Femur (tissue), 1 donor: ENCODE measurements at regions not wholly inside any gene's neighbourhood (a gene's known extent, or its start where the extent isn't known, plus 50 kb on each side); places are given as distances from the start of the nearest gene placed in this dataset.
"Not testable (repeated sequence)": the region's sequence is repeated elsewhere in the genome, so short reads cannot be mapped to it uniquely, and the experiment has no call there.

Source experiments
- DNase-seq: peaks from one replicate; pipeline ENCODE4 v3.0.0-alpha.2; 2017

DNA sequence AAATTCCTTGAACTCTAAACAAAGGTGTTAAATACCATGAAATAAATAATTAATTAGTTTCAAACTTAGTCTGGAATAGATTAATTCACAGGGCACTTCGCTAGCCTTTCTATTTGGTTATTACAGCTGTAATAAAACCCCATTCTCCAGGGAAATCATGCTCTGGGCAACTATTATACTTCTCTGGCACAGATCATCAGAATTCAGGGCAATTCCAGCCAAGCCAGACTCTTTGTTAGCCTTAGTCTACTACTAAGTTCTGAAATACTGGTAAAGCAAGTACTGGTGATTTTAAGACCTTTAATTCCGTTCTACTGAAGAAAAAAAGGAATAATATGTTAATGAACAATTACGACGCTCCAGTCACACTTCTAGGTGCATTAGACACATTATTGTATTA is 123.4 kb upstream of the PDE1A start:
- no peak for DNase-seq

DNA sequence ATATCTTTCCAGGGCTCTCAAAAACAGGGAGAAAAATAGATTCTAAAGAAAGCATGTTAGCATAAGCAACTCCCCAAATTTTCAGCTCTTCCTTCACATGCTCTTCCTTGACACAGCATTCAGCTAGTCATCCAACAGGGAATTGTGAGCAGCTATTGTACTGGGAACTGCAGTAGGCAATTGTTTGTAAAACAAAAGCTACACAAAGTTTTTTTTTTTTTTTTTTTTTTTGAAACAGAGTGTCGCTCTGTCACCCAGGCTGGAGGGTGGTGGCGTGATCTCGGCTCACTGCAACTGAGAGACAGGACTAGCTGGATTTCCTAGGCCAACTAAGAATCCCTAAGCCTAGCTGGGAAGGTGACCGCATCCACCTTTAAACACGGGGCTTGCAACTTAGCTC is 125.4 kb upstream of the PDE1A start:
- not testable (repeated sequence) for DNase-seq

DNA sequence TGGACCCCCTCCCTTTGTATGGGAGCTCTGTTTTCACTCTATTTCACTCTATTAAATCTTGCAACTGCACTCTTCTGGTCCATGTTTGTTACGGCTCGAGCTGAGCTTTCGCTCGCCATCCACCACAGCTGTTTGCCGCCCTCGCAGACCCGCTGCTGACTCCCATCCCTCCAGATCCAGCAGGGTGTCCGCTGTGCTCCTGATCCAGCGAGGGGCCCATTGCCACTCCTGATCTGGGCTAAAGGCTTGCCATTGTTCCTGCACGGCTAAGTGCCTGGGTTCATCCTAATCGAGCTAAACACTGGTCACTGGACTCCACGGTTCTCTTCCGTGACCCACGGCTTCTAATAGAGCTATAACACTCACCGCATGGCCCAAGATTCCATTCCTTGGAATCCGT is 125.9 kb upstream of the PDE1A start:
- not testable (repeated sequence) for DNase-seq

DNA sequence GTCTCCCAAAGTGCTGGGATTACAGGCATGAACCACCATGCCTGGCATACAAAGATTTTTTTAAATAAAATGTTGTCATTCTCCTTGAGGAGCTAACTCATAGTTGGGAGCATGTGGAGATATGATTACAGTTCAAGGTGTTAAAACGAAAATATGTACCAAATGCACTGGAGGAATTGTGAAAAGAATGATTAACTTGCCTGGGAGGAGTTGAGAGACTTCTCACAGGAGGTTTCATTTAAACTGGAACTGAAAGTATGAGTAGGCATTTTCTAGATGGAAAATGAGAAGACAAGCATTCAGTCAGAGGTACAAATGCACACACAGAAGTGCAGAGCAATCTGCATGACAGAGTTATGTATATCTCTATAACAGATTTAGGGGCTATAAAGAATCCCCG is 126.6 kb upstream of the PDE1A start:
- DNase-seq, result no peak

DNA sequence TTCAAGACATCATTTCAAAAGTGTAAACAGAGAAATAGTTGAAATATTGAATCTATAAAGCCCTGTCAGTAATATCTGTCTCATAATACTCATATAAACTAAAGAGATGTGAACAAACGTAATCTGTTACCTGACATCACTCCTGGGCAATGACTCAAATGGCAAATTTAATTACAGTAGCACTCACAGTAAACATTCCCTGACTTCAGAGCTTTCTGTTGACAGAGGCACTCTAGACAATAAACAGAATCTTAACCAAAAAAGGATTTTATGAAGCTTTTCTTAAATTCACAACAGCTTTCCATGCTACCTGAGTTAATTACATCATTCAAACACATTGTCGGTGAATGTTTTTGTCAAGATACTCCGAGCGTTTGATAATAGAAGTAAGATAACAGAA is 128.1 kb upstream of the PDE1A start:
- no peak for DNase-seq

DNA sequence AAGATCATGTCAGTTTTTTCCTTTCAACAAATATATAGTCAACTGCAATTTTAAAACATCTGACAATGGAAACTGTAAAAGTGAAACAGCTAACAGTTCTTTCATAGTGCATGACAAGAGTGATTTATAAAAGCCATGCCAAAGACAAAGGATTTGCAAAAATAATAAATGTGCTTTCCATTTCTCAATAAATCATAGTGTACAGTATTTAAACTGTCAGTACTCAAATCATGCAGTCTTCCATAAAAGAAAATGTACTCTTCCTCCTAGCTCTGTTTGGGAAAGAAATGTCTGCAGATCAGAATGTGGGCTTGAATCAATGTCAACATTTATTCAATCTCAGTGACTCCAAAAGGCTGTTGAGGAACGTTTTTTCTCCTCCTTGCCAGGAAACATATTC is 131.7 kb upstream of the PDE1A start:
- no peak for DNase-seq

DNA sequence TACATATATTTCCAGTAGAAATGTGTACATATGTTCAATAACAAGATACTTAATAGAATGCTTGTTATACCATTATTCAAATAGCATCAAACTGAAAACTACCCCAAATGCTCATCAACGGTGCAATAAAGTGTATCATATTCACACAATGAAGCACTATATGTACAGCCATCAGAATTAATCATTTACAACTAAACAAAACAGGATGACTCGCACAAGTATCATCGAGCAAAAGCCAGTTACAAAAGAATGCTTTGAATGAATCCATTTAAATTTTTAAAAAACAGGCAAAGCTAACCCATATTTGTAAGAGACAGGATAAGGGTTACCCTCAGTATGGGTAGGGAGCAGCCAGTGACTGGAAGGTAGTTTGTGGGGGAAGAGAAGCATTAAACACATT is 132.8 kb upstream of the PDE1A start:
- no peak for DNase-seq

DNA sequence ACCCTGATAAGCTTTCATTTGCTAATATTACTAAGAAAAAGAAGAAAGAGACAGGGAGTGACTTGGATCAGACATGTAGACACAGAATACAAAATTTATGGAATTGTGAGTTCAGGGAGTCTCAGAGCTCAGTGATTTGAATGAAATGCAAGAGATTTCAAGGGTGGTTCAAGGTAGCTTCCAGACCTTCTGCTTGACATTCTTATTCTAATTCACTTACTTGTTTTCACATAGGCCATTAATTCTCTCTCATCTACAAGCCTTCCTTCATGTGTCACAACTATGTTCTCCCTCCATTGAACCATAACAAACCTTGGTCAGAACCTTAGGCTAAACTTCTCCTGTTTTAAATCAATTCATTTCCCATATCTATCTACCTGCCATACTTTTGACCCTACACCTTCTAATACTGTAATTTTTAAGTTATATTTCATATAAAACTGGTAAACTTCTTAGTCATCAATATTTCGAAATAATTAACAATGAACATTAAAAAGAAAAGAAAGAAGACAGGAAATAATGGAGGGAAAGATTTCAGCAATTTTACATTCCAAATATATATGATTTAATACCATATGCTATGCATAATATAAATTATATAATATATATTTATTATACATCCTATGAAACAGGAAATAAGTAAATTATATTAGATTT is 139.2 kb upstream of the PDE1A start:
- no peak for DNase-seq

DNA sequence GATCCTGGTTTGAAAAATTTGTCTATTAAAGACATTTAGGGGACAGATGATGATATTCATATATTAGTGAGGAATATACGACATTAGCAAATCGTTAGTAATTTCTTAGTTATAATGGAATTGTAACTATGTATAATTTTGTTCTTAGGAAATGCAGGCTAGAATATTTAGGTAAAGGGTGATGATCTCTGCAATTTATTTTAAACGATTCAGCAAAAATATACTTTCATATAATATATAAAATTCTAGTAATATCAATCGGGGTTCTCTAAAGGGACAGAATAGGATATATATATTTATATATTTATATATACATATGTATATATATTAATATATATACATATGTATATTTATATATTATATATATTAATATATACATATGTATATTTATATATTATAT is 142.5 kb upstream of the DNAJC10 start:
- DNase-seq, result no peak

DNA sequence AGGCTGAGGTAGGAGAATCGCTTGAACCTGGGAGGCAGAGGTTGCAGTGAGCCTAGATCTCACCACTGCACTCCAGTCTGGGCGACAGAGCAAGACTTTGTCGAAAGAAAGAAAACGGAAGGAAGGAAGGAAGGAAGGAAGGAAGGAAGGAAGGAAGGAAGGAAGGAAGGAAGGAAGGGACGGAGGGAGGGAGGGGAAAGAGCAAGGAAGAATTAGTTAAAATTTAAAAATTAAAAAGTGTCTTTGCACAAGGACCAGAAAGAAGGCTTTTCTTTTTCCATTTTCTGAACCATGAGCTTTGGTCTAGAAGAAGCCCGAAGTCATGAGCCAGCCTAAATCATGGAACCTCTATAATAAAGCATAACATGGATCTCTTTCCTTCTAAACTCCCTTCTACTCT is 138.2 kb upstream of the DNAJC10 start:
- no peak for DNase-seq

DNA sequence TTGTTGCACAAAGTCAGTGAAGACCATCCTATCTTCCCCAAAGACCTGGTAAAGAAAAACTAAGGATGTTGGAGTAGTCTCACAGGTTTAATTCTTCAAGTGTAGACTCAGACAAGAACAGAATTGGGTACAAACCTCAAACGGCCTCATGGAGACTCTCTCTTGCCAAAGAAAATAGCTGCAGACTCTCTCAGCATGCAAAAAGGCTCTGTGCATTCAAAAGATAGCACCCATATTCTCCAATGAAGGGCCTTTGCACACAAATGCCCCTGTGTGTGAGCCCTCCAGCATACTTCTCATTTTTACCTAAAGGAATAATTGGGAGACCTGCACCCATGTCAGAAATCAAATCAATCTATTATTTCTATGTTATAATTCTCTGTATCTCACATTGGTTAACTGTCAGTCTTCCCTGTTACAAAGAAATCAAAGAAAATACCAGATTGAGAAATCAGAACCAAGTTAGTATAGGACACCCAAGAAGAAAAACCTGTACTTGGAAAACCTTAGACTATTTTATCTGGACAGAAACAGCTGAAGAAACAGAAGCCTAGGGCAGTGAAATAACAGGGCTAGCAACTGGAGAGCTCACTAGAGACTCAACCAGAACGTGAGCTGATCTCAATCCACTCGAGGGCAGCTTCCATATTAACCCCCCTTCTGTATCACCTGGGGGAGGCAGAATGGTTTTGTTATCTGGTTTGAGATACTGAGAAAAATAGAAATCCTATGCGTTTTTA is 134.7 kb upstream of the DNAJC10 start:
- no peak for DNase-seq

DNA sequence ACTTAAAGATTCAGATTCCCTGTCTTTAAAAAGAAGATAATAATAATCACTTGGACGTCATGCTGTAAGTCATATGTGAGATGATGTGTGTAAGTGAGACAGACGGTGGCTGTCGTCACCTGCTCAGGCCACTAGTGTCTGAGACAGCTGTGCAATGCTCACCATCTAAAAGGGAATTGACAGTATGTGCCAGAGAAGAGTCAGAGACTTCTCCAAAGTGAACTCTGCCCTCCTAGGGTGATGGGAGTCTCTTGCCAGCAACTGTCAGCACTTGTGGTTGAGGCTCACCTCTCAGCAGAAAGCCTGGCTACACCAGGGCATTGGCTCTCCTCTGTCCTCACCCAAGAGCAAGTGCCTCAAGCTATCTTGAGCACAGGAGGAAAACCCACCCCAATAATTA is 131.6 kb upstream of the DNAJC10 start:
- DNase-seq, result no peak

DNA sequence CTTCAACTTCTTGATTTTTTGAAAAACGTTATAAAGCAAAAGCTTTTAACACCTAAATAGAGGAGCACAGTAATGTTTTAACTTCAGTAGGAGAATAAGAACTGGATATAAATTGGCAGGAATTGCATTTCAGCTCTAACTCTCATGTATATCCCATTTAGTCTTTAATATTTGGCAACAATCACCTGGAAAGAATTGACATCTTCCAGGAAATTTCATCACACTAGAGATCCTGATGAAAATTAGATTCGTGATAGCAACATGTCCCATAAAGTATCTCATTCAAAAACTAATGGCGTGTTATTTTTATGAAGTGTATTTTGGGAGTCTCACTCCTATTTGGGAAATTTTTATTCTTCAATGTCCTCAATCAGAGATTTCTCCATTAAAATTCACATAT is 131.1 kb upstream of the DNAJC10 start:
- no peak for DNase-seq

DNA sequence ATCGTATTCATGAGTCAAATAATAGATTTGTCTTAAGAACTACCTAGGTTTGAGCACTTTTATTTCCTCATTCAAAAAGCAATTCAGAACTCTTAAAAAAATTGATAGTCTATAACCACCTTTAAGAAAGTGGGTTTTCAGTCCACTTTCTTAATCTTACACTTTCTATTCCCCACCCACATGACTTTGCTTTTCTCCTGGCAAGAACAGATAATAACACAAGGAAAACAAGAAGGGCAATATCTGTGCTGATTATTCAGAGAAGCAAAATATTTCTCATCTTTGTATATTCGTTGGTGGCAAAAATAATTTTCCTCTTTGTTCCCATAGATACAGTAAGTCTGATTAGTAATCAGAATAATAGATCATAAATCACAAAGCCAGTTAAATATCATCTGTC is 130.6 kb upstream of the DNAJC10 start:
- no peak for DNase-seq

DNA sequence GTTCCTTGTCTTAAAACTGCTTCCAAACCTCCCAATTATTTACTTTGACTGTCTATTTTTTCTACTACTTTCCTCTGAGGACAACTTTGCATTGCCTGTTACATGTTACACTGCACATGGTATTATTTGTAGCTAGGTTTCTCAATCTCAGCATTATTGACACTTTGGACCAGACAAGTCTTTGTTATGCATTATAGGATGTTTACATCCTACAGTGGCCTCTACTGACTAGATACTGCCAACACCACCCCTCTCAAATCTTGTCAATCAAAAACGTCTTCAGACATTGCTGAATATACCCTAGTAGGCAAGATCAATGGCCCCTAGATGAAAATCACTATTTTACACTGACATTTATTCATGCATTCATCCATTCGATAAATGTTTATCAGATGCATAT is 129.6 kb upstream of the DNAJC10 start:
- DNase-seq, result no peak

DNA sequence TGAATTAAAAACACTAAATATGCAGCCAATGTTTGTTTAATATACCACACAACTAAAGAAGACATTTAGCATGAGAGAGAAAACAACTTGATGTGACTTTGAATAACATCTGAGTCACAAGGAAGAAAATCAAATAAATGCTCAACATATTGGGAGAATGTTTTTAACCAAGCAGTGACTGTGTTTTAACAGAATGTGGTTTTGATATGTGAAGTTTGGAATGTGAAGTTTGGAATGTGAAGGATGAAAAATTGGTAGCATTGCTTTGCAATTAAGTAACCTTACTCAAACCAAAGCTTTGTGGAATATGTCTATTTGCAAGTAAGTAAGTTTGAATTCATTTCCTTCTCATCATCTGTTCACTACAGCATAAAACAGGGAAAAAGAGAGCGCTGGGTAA is 128.2 kb upstream of the DNAJC10 start:
- no peak for DNase-seq

DNA sequence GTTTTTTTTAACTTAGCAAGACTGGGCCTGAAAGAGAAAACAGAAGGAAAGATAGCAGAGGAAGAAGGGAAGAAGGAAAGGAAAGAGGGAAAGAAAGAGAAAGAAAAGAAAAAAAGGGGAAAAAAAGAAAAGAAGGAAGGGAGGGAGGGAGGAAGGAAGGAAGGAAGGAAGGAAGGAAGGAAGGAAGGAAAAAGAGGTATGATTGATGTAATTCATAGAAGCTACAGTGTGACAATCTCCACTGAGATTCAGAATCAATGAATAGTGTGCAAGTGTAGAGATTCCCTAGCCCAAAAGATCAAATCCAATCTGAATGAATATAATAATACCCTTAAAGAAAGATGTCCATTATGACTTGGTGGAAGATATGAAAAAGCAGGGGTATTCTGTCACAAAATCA is 126.9 kb upstream of the DNAJC10 start:
- DNase-seq, result no peak

DNA sequence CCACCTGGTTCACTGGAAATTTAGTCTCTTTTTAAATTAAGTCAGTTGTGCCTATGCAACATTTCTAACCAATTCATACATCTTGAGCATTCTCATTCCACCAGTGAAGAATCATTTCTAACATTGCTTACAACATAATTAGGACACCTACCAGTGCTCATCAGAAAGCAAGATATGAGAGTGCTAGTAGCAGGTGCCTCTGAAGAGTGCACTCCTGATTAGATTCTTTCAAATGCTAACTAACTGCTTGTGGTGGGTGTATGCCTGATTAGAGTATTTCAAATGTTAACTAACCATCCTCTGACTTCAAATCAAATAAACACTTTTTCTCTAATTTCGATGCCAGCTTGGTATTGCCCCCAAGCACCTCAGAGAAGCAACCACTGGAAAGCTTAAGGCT is 124.3 kb upstream of the DNAJC10 start:
- no peak for DNase-seq

DNA sequence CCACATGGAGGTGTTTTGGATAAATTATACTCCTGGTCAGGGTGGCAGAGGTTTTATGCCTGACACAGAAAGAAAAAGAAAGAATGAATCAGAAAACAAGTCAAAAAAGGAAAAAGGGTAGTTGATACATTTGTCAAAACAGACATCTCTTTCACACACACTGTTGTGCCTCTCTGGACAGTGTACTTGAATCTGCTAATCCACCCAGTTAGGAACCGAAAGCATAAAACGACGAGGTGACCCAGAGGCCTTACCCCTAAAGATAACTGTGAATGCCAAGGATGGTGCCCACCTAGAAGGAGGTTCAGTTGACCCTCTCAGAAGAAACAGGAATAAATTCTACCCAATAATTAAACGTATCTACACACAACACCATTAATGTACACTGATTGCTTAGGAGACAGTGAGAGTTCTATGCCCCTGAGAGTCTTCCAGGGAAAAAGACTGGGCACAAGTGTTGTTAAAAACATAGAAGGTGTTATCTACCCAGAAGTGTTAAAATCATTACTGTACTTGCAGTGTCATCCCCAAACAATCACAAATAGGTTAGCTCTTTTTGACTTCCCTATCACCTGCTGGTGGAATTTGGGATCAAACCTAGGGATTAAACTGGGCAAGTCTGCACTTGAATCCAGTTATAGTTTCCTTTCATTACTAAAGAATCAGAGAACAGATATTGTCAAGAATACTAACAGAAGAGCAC is 123.2 kb upstream of the DNAJC10 start:
- no peak for DNase-seq

DNA sequence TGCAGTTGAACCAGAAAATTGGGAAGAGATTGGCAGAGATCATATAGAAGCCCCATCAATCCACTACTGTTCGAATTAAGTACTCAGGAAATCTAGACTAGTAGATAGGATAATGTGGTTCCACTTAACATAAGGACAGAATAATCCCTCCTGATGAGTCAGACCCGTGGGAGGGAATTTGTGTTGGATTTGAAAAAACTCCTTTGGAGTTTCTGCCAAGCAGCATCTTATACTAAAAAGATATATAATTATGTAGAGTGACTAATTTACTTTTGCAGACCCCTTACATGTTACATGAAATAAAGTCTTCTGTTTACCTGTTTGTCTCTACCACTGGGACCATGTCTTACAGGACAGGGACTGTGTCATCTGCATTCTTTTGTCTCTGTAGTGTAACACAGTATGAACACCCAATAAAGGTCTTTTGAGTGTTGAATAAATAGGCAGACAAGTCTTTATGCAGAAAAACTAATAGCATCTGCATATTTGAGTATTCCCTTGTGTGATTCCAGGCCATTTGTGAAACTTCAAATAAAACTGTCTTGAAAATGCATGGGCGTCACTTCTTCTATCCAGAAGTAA is 122.6 kb upstream of the DNAJC10 start:
- DNase-seq, result no peak

DNA sequence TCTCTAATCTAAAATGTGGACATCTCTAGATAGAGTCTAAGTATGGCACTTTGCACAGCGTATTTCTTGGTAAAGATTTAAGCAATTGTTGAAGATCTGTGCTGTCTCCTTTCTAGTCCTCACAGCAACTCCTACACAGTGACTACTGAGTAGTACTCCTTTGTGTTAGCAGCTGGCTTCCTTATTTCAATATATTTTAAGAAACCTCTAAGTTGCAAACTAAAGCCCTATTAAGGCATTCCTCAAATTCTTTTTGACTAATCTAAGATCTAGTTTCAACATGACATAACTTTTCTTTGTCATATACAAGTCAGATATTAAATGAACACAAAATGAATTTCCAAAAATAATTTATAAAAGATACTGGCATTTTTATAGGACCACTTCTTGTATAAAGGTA is 121.8 kb upstream of the DNAJC10 start:
- DNase-seq, result no peak

DNA sequence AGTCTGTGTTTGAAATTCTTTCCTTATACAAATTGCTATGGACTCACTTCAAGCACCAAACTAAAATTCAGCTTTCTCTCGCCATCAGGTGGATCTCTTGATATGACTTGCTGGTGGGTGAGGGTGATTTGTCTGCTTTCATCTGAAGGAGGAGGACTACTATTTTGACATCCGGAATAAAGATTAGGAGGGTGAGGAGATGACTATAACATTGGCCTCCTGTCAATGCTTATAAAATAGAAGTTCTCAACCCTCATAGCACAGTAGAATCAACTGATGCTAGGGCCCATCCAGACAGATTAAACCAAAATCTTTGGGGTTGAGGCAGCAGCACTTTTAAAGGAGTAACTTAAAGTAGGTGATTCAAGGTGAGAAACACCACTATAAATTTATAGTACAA is 120.4 kb upstream of the DNAJC10 start:
- DNase-seq, result no peak

DNA sequence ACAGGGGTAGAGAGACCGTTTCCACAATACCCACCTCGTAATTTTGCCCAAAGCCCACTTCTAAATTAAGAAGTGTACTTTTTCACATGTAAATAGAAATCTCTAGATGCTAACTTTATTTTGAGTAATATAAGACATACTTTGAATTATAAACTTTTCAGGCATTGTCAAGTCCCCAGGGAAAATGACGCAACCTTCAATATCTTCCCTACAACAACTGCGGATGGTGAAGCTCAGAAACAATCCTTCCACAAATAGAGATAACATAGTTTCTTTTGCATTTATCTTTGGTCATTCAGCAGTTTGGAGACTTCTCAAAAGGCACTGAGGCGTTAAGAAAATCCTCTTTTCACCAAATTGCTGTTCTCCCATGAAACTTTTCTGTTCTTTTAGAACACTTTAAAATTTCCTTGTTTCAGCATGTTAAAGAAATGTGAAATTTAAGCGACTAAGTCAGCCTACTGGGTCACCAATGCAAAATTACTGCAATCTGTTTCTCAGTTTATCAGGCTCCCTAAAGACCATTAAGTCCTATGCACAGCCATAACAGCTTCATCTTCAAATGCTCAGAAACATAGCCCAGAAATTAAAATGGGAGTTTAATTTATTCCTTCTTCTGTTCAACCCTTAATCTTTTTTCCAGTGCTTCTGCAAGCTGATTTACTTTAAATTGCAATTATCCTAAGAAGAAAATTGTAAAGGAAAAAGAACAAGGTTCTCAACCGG is 118.3 kb upstream of the DNAJC10 start:
- no peak for DNase-seq
